Ishikawa (cell line): ENCODE measurements at regions not wholly inside any gene's neighbourhood (a gene's known extent, or its start where the extent isn't known, plus 50 kb on each side); places are given as distances from the start of the nearest gene placed in this dataset.

Experiments
- CEBPB ChIP-seq: IDR thresholded peaks from 2 replicates; pipeline ENCODE4 v1.6.1; 2012
- EP300 ChIP-seq: IDR thresholded peaks from 2 replicates; pipeline ENCODE4 v1.6.1; 2012; ENCODE audit warnings: borderline replicate concordance
- FOXM1 ChIP-seq: IDR thresholded peaks from 2 replicates; pipeline ENCODE4 v1.6.1; 2012; ENCODE audit warnings: low read depth, borderline replicate concordance
- TCF12 ChIP-seq: IDR thresholded peaks from 2 replicates; pipeline ENCODE4 v1.6.1; 2012; ENCODE audit warnings: low read depth
- YY1 ChIP-seq: IDR thresholded peaks from 2 replicates; pipeline ENCODE4 v1.6.1; 2012; ENCODE audit warnings: low read depth

- no peak for TF ChIP-seq EP300
- TF ChIP-seq YY1 = no peak
- no peak for TF ChIP-seq FOXM1
- TF ChIP-seq CEBPB = no peak
- TF ChIP-seq TCF12 = no peak
These were observed 75.7 kb upstream of the KCNJ15 start for GRCh38 chr21:38181096-38181495.
